ENCODE measurements at regions not wholly inside any gene's neighbourhood (a gene's known extent, or its start where the extent isn't known, plus 50 kb on each side); places are given as distances from the start of the nearest gene placed in this dataset.
A peak's percentile ranks its signal among the peaks of the same experiment; 100 is the strongest.

GRCh38 chr4:23333946-23334878, 555.6 kb downstream of the PPARGC1A start:
- peak in 1 of 2 donors; percentile 3 for DNase-seq (ENCODE audit: low read depth in 2 of 2)

GRCh38 chr4:23333556-23333945, 556.3 kb downstream of the PPARGC1A start:
- DNase-seq (ENCODE audit: low read depth in 2 of 2): peak in 1 of 2 donors; percentile 1

- no peak for DNase-seq (ENCODE audit: low read depth in 2 of 2)
Observed at GRCh38 chr4:23332313-23332712, 557.5 kb downstream of the PPARGC1A start.

- DNase-seq (ENCODE audit: low read depth in 2 of 2): no peak
Observed at GRCh38 chr4:23327120-23327519, 562.7 kb downstream of the PPARGC1A start.

GRCh38 chr4:23324021-23324690, 565.7 kb downstream of the PPARGC1A start:
- DNase-seq (ENCODE audit: low read depth in 2 of 2): no peak

- DNase-seq (ENCODE audit: low read depth in 2 of 2): no peak
Observed at GRCh38 chr4:23323436-23323835, 566.4 kb downstream of the PPARGC1A start.

GRCh38 chr4:23322732-23323131, 567.1 kb downstream of the PPARGC1A start:
- no peak for DNase-seq (ENCODE audit: low read depth in 2 of 2)

- no peak for DNase-seq (ENCODE audit: low read depth in 2 of 2)
Observed at GRCh38 chr4:23320931-23321587, 568.8 kb downstream of the PPARGC1A start.

GRCh38 chr4:23312686-23313085, 577.2 kb downstream of the PPARGC1A start:
- DNase-seq (ENCODE audit: low read depth in 2 of 2): no peak

GRCh38 chr4:23311983-23312382, 577.9 kb downstream of the PPARGC1A start:
- no peak for DNase-seq (ENCODE audit: low read depth in 2 of 2)

- DNase-seq (ENCODE audit: low read depth in 2 of 2): no peak
Observed at GRCh38 chr4:23305026-23305425, 584.8 kb downstream of the PPARGC1A start.

GRCh38 chr4:23298371-23298770, 591.5 kb downstream of the PPARGC1A start:
- DNase-seq (ENCODE audit: low read depth in 2 of 2): no peak

GRCh38 chr4:23297327-23297726, 592.5 kb downstream of the PPARGC1A start:
- DNase-seq (ENCODE audit: low read depth in 2 of 2): no peak

GRCh38 chr4:23291139-23291538, 598.4 kb downstream of the GBA3 start:
- no peak for DNase-seq (ENCODE audit: low read depth in 2 of 2)

- DNase-seq (ENCODE audit: low read depth in 2 of 2): no peak
Observed at GRCh38 chr4:23290656-23291055, 597.9 kb downstream of the GBA3 start.

- DNase-seq (ENCODE audit: low read depth in 2 of 2): no peak
Observed at GRCh38 chr4:23279377-23279986, 586.7 kb downstream of the GBA3 start.

- no peak for DNase-seq (ENCODE audit: low read depth in 2 of 2)
Observed at GRCh38 chr4:23278845-23279244, 586.1 kb downstream of the GBA3 start.

- no peak for DNase-seq (ENCODE audit: low read depth in 2 of 2)
Observed at GRCh38 chr4:23276076-23276475, 583.3 kb downstream of the GBA3 start.

- DNase-seq (ENCODE audit: low read depth in 2 of 2): no peak
Observed at GRCh38 chr4:23269566-23269965, 576.8 kb downstream of the GBA3 start.

GRCh38 chr4:23268072-23268771, 575.5 kb downstream of the GBA3 start:
- DNase-seq (ENCODE audit: low read depth in 2 of 2): no peak

GRCh38 chr4:23266401-23266800, 573.7 kb downstream of the GBA3 start:
- DNase-seq (ENCODE audit: low read depth in 2 of 2): no peak

Data from stimulated activated CD4-positive, alpha-beta T cell treated with anti-CD3 and anti-CD28 coated beads, Interleukin-1b, Interleukin-23, amount 100 ng/mL, for 4 hours (primary cell).